Activated CD8-positive, alpha-beta T cell treated with anti-CD3 and anti-CD28 coated beads, Interleukin-2, amount 10 ng/mL, durations not matched to agents 7 days and 5 days (primary cell): ENCODE measurements at regions not wholly inside any gene's neighbourhood (a gene's known extent, or its start where the extent isn't known, plus 50 kb on each side); places are given as distances from the start of the nearest gene placed in this dataset.

Source experiments
- ATAC-seq: fragments of 150-1000 bp; cut with Tn5 transposase; one replicate; pipeline ENCODE4 v1.10.0; 2021; ENCODE audit warnings: moderate library complexity
- CTCF ChIA-PET: fragments of 350-600 bp; sonication (Branson Sonifier 250); formaldehyde crosslinking; loops from one replicate; lab custom pipeline; 2021; ENCODE audit warnings: antibody characterized with exemption; lab: Charles Lee
- POLR2A ChIA-PET: fragments of 350-600 bp; sonication (Branson Sonifier 250); formaldehyde crosslinking; loops from one replicate; lab custom pipeline; 2021; ENCODE audit warnings: antibody characterized with exemption; lab: Charles Lee
- DNase-seq: peaks from one replicate; pipeline ENCODE4 v3.0.0-alpha.2; 2020
- H3K27ac Mint-ChIP-seq: one replicate; pipeline ENCODE4 v1.8.0; 2021; ENCODE audit warnings: mild to moderate bottlenecking, mixed read lengths
- H3K27me3 Mint-ChIP-seq: one replicate; pipeline ENCODE4 v1.8.0; 2021; ENCODE audit warnings: low read depth, mixed read lengths
- H3K36me3 Mint-ChIP-seq: one replicate; pipeline ENCODE4 v1.8.0; 2021; ENCODE audit warnings: low read depth, mixed read lengths
- H3K4me1 Mint-ChIP-seq: one replicate; pipeline ENCODE4 v1.8.0; 2021; ENCODE audit warnings: low read depth, mixed read lengths
- H3K4me3 Mint-ChIP-seq: one replicate; pipeline ENCODE4 v1.8.0; 2021; ENCODE audit warnings: mild to moderate bottlenecking, mixed read lengths
- H3K9me3 Mint-ChIP-seq: one replicate; pipeline ENCODE4 v1.8.0; 2022; ENCODE audit warnings: mixed read lengths; ENCODE audit not compliant: insufficient read depth

DNA sequence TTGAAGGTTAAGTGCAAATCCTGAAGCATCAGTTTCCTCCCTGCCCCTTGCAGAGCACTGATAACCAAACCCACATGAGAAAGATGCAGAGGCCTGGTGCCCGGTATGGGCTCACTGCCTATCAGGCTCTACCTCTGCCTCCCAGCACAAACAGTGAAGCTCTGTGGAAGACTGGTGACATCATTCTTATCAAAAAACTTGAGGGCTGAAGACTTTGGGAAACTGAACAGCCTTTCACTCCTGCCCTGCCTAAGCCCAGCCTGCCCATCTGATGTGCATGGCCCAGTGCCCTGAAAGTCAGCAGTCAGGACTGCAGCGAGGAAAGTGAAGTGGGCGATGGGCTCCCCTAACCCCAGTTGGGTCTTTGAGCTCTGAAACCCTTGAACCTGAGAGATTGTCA, 174.8 kb upstream of the ARL4C start:
- ATAC-seq (no peak), DNase-seq (no peak)
- H3K4me1 Mint-ChIP-seq = no peaks in the 10 kb centered on the region
- no peaks in the 10 kb centered on the region for H3K27me3 Mint-ChIP-seq
- H3K36me3 Mint-ChIP-seq = no peaks in the 10 kb centered on the region
- H3K27ac Mint-ChIP-seq = no peak overlapping the region
- POLR2A ChIA-PET = no interaction called here
- no peak overlapping the region for H3K4me3 Mint-ChIP-seq
- CTCF ChIA-PET = interaction anchor here (0.5 kb wide), 1 partner anchor 129 kb away, joined by 3 read pairs; no protein-coding TSS in a partner anchor
- no peaks in the 10 kb centered on the region for H3K9me3 Mint-ChIP-seq

DNA sequence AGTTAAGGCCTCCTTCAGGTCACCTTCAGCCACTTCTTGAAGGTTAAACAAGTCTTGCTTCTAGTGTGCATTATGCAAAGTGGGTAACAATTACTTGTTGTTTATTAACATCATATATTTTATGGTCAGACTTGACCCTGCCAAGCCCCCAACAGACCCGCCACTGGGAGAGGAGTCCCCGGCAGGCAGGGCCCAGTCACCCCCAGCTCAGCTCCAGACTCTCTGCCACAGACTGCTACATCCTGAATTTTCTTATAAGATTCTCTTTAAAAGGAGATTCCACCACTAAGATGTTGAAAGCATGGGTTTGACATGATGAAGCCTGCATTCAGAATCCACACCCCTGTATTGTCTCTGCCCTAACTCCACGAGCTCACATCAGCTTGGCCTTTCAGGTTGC, 174.3 kb upstream of the ARL4C start:
- H3K27me3 Mint-ChIP-seq = no peaks in the 10 kb centered on the region
- ChIA-PET CTCF (no interaction called here), POLR2A (no interaction called here)
- no peaks in the 10 kb centered on the region for H3K4me1 Mint-ChIP-seq
- no peaks in the 10 kb centered on the region for H3K9me3 Mint-ChIP-seq
- H3K4me3 Mint-ChIP-seq = no peak overlapping the region
- no peak overlapping the region for H3K27ac Mint-ChIP-seq
- no peaks in the 10 kb centered on the region for H3K36me3 Mint-ChIP-seq
- DNase-seq (no peak), ATAC-seq (no peak)

DNA sequence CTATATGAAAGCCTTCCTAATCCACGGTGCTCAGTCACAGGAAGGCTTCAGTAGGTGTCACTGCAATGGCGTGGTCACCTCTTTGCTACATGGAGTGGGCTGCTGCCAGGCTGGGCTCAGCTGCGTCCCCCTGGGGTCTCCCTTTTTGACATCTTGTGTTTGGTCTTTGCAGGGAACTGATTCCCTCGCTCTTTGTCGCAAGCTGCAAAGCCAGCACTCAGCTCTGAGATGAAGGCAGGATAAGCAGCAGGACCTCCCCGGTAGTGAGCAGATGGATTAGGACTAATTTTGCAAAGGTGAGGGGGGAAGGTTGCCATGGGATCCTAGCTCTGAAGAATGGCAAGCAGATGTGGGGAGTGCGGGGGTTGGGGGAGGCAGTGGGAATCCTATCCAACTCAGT, 173.9 kb upstream of the ARL4C start:
- CTCF ChIA-PET = no interaction called here
- H3K36me3 Mint-ChIP-seq = no peaks in the 10 kb centered on the region

DNA sequence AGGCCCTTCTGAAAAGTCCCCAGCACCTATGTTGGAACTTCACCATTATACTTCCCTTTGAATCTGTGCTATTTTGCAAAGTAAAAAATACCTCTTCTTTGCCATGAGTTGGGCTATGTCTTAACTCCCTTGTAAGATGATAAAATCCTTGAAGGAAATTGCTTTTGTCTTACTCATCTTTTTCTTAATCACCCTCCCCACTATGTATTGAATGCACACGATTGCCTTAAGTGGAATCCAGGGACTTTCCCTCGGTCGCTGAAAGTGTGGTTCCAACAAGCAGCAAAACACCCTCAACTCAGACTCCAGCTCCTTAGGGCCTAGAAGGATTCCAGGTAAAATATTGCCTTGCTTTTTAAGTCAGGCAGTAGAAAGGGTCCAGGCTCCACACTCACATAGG, 173.2 kb upstream of the ARL4C start:
- ATAC-seq (no peak), DNase-seq (no peak)
- Mint-ChIP-seq H3K36me3 (no peaks in the 10 kb centered on the region), H3K4me1 (no peaks in the 10 kb centered on the region), H3K4me3 (no peak overlapping the region), H3K27me3 (no peaks in the 10 kb centered on the region), H3K27ac (no peak overlapping the region), H3K9me3 (no peaks in the 10 kb centered on the region)
- POLR2A ChIA-PET = no interaction called here
- CTCF ChIA-PET = no interaction called here

More for the DNA sequence above, 173.9 kb upstream of the ARL4C start:
- DNase-seq = no peak
- no peak overlapping the region for H3K4me3 Mint-ChIP-seq
- no peaks in the 10 kb centered on the region for H3K4me1 Mint-ChIP-seq
- no peaks in the 10 kb centered on the region for H3K9me3 Mint-ChIP-seq
- H3K27ac Mint-ChIP-seq = no peak overlapping the region
- ATAC-seq = no peak
- POLR2A ChIA-PET = no interaction called here
- H3K27me3 Mint-ChIP-seq = no peaks in the 10 kb centered on the region

DNA sequence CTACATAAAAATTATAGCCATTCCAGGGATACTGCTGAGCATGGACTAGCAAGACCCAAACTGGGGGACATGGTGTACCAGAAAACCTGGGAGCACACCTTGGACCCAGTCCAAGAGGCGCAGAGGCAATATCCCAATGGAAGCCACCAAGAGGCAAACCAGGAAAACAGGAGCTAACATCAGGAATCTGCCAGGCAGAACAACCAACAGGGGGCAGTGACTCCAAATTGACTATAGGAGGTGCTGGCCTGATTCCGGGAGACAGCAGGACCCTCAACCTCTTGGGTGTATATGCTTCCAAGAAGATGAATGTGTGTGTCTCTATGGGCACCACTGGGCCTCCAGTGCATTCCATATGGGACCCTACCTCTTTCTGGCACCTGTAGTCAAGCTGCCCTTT, 172.7 kb upstream of the ARL4C start:
- no peaks in the 10 kb centered on the region for H3K27me3 Mint-ChIP-seq
- H3K27ac Mint-ChIP-seq = no peak overlapping the region
- H3K36me3 Mint-ChIP-seq = no peaks in the 10 kb centered on the region
- ATAC-seq = no peak
- no peak for DNase-seq
- H3K4me3 Mint-ChIP-seq = no peak overlapping the region
- no peaks in the 10 kb centered on the region for H3K4me1 Mint-ChIP-seq
- ChIA-PET POLR2A (no interaction called here), CTCF (no interaction called here)
- H3K9me3 Mint-ChIP-seq = no peaks in the 10 kb centered on the region

DNA sequence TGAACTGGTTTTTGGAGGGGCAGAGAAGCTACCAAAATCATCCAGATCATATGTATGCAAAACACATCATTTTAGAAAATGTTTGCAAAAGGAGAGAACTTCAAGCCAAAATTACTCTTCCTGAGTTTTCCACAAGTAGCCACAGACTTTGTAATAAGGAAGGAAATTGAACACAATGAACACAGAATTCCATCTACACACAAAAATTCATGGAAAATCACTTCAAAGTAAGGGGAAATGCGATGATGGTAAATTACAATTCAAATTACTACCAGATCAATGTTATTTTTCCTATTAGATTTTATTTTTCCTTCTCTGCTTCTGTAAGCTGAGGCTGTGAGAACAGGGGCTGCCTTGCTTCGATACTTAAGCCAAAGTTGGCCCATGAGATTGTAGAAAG, 172.1 kb upstream of the ARL4C start:
- H3K27me3 Mint-ChIP-seq = no peaks in the 10 kb centered on the region
- H3K4me3 Mint-ChIP-seq = no peak overlapping the region
- DNase-seq (no peak), ATAC-seq (no peak)
- no peaks in the 10 kb centered on the region for H3K4me1 Mint-ChIP-seq
- peaks cover 4% of the 10 kb centered on the region for H3K9me3 Mint-ChIP-seq
- no peak overlapping the region for H3K27ac Mint-ChIP-seq
- CTCF ChIA-PET = no interaction called here
- POLR2A ChIA-PET = no interaction called here
- H3K36me3 Mint-ChIP-seq = no peaks in the 10 kb centered on the region

DNA sequence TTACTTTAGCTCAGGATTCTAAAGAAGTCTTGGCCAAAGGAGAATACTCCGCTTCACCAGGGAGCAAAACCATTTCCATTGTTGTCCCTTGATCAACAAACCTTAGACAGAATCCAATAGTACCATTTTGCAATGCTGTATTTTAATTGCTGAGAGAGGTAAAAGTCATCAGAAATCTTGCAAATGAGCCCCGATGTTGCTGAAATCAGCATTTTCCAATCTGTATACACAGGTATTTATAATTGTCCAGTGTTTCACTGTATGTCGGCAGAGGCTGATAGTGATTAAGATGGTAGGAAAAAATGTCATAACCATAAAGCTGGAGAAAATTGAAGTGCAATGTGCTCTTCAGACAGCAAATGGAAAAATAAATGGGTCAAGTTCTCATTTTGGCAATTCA, 170.0 kb upstream of the ARL4C start:
- CTCF ChIA-PET = interaction anchor here (0.5 kb wide), 1 partner anchor 450 kb away, joined by 3 read pairs; no protein-coding TSS in a partner anchor
- no peaks in the 10 kb centered on the region for H3K27me3 Mint-ChIP-seq
- DNase-seq = no peak

DNA sequence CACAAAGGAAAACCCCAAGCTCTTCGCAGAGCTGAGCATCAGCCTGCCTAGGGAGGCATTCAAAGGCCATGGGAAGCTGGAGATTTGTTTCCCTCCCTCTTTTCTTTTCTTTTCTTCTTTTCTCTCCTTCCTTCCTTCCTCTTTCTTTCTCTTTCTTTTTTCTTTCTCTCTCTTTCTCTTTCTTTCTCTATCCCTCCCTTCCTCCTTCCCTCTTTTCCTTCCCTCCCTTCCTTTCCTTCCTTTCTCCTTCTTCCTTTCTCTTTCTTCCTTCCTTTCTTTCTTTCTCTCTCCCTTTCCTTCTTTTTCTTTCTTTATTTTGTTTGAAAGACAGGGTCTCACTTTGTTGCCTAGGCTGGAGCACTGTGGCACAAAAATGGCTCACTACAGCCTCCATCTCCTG, 168.4 kb upstream of the ARL4C start:
- CTCF ChIA-PET = no interaction called here
- Mint-ChIP-seq H3K27ac (no peak overlapping the region), H3K4me3 (no peak overlapping the region), H3K4me1 (no peaks in the 10 kb centered on the region), H3K9me3 (peaks cover 11% of the 10 kb centered on the region), H3K36me3 (no peaks in the 10 kb centered on the region), H3K27me3 (no peaks in the 10 kb centered on the region)
- DNase-seq (no peak), ATAC-seq (no peak)
- POLR2A ChIA-PET = no interaction called here

More for the DNA sequence above, 170.0 kb upstream of the ARL4C start:
- Mint-ChIP-seq H3K9me3 (peaks cover 11% of the 10 kb centered on the region), H3K4me1 (no peaks in the 10 kb centered on the region), H3K4me3 (no peak overlapping the region), H3K36me3 (no peaks in the 10 kb centered on the region), H3K27ac (no peak overlapping the region)
- POLR2A ChIA-PET = no interaction called here
- ATAC-seq = no peak

DNA sequence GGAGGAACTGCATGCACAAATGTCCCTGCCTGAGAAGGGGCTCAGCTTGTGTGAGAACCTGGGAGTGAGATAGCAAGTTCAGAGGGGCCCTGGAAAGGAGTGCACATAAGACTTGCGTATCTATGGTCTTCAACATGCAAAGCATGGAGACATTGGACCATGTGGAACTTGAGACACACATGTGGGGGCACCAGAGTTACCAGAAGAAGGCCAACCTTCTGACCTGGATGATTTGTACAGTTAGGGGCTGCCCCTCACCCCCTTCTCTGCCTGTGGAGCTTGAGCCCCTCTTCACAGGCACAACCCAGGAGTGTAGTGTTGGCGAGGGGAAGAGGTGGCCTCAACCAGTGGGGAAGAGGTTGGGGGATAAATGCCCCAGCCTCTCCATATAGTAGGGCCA, 165.0 kb upstream of the ARL4C start:
- no peak for DNase-seq
- ChIA-PET CTCF (no interaction called here), POLR2A (no interaction called here)
- no peaks in the 10 kb centered on the region for H3K4me1 Mint-ChIP-seq
- H3K36me3 Mint-ChIP-seq = no peaks in the 10 kb centered on the region
- no peak overlapping the region for H3K4me3 Mint-ChIP-seq
- H3K9me3 Mint-ChIP-seq = peaks cover 11% of the 10 kb centered on the region
- no peak overlapping the region for H3K27ac Mint-ChIP-seq
- H3K27me3 Mint-ChIP-seq = peaks cover 2% of the 10 kb centered on the region
- no peak for ATAC-seq

DNA sequence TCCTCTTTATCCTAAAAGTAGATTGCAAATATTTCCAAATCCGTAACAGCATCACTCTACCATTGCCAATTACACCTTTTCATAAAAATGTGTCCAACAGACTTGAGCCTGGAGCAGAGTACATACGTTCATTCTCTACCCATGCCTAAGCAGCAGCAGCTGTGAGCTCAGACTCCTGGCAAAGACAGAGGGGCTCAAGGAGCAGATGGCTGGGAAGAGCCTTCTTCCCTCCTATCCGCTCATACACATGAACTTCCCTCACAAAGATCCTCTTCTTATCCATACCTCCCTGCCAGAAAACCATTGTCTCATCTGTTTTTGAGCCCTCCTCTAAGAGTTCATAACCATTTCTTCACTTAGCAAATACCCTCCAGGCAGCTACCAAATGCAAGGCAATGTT, 164.3 kb upstream of the ARL4C start:
- peaks cover 2% of the 10 kb centered on the region for H3K27me3 Mint-ChIP-seq
- ChIA-PET POLR2A (no interaction called here), CTCF (no interaction called here)
- DNase-seq = no peak
- no peak overlapping the region for H3K4me3 Mint-ChIP-seq
- H3K36me3 Mint-ChIP-seq = no peaks in the 10 kb centered on the region
- no peak for ATAC-seq
- no peaks in the 10 kb centered on the region for H3K4me1 Mint-ChIP-seq
- peaks cover 11% of the 10 kb centered on the region for H3K9me3 Mint-ChIP-seq
- no peak overlapping the region for H3K27ac Mint-ChIP-seq

DNA sequence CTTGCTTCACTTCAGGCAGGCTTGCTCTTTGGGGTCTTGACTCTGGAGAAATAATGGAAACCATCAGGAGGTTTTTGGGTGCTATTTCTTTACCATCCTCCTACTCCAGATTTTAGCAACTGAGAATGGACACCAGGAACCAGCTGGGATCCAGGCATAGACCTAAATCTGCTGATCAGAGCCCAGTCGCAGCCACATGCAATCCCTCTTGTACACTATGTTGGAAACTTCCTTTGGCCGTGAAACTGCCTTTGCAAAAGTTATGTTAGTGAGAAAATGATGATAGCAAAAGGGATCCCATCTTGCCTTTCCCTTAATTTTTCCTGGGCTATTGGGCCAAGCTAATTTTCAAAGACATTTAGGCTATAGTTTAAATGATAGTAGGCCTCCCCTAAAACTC, 158.8 kb upstream of the ARL4C start:
- Mint-ChIP-seq H3K4me1 (no peaks in the 10 kb centered on the region), H3K4me3 (no peak overlapping the region), H3K9me3 (no peaks in the 10 kb centered on the region), H3K27ac (no peak overlapping the region), H3K36me3 (no peaks in the 10 kb centered on the region), H3K27me3 (peaks cover 5% of the 10 kb centered on the region)
- DNase-seq (no peak), ATAC-seq (no peak)
- ChIA-PET CTCF (no interaction called here), POLR2A (no interaction called here)

DNA sequence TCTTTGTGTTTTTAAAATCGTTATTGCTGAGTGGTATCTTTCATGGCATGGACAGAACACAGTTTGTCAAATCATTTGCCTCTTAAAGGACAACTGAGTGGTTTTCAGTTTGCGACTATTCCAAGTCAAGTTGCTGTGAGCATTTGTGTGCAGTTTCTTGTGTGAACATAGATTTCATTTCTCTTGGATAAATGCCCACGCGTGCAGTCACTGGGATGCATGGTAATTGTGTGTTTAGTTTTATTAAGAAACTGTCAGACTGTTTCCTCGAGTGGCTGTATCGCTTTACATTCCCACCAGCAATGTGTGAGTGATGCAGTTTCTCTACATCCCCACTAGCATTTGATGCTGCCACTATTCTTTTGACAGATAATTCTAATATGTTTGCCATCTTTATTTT, 154.0 kb upstream of the ARL4C start:
- ChIA-PET POLR2A (no interaction called here), CTCF (no interaction called here)
- H3K4me3 Mint-ChIP-seq = no peak overlapping the region
- H3K27ac Mint-ChIP-seq = no peak overlapping the region
- peaks cover 3% of the 10 kb centered on the region for H3K27me3 Mint-ChIP-seq
- H3K36me3 Mint-ChIP-seq = no peaks in the 10 kb centered on the region
- DNase-seq (no peak), ATAC-seq (no peak)
- no peaks in the 10 kb centered on the region for H3K4me1 Mint-ChIP-seq
- no peaks in the 10 kb centered on the region for H3K9me3 Mint-ChIP-seq

DNA sequence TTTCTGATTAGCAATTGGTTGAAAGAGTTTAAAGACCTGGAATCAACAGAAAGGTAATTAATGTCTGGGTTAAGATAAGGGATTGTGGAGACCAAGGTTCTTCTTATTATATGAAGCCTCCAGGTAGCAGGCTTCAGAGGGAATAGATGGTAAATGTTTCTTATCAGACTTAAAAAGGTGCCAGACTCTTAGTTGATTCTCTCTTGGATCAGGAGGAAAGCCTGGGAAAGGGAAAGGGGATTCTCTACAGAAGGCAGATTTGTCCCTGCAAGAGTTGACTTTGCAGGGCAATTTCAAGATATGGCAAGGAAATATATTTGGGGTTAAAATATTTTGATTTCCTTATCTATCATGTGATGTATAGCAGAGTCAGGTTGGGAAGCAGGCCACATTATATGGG, 153.1 kb upstream of the ARL4C start:
- H3K27ac Mint-ChIP-seq = no peak overlapping the region
- no peaks in the 10 kb centered on the region for H3K4me1 Mint-ChIP-seq
- CTCF ChIA-PET = no interaction called here
- H3K9me3 Mint-ChIP-seq = no peaks in the 10 kb centered on the region
- no peaks in the 10 kb centered on the region for H3K36me3 Mint-ChIP-seq
- POLR2A ChIA-PET = no interaction called here
- H3K27me3 Mint-ChIP-seq = peaks cover 3% of the 10 kb centered on the region
- DNase-seq (no peak), ATAC-seq (no peak)
- H3K4me3 Mint-ChIP-seq = no peak overlapping the region
